ENCODE measurements at regions not wholly inside any gene's neighbourhood (a gene's known extent, or its start where the extent isn't known, plus 50 kb on each side); places are given as distances from the start of the nearest gene placed in this dataset.

DNA sequence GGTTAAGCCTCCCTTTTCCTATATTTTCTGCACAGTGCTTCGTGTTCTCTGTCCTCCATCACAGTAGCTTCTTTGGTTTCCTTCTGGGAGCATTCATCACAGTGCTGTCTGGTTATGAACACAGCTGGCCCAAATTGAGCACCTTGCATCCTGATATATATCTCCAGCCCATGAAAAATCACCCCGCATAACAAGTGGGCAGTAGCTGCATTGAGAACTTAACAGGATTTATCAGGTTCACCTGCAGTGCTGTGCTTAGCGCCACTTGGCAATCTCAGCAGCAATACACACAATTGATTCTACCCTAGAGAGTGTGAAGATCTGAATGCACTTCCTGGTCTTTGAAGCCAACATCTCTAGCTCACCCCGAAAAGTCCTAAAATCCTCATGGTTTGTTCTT, 408.0 kb downstream of the RNF144A start:
- no peaks in the 10 kb centered on the region for H3K9me3 ChIP-seq
- no peak overlapping the region for H3K4me3 ChIP-seq
- no peak overlapping the region for H3K27ac ChIP-seq
- ATAC-seq (ENCODE audit: insufficient number of reproducible peaks, low FRiP score, low read depth) (no peak), DNase-seq (ENCODE audit: low spot score) (no peak)
- TF ChIP-seq, protein P1, sequence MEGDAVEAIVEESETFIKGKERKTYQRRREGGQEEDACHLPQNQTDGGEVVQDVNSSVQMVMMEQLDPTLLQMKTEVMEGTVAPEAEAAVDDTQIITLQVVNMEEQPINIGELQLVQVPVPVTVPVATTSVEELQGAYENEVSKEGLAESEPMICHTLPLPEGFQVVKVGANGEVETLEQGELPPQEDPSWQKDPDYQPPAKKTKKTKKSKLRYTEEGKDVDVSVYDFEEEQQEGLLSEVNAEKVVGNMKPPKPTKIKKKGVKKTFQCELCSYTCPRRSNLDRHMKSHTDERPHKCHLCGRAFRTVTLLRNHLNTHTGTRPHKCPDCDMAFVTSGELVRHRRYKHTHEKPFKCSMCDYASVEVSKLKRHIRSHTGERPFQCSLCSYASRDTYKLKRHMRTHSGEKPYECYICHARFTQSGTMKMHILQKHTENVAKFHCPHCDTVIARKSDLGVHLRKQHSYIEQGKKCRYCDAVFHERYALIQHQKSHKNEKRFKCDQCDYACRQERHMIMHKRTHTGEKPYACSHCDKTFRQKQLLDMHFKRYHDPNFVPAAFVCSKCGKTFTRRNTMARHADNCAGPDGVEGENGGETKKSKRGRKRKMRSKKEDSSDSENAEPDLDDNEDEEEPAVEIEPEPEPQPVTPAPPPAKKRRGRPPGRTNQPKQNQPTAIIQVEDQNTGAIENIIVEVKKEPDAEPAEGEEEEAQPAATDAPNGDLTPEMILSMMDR (IDR thresholded peaks at IDR 0.05): no peak
- H3K27me3 ChIP-seq (replicated peaks; ENCODE audit: insufficient read depth): no peaks in the 10 kb centered on the region
- H3K36me3 ChIP-seq: no peaks in the 10 kb centered on the region
- no peaks in the 10 kb centered on the region for H3K4me1 ChIP-seq (ENCODE audit: control insufficient read depth in 1 of 2, low read depth in 2 of 2)

GRCh38 chr2:7329465-7329864, 412.3 kb downstream of the RNF144A start:
- Histone ChIP-seq H3K27me3 (replicated peaks; ENCODE audit: insufficient read depth) (no peaks in the 10 kb centered on the region), H3K4me1 (ENCODE audit: control insufficient read depth in 1 of 2, low read depth in 2 of 2) (no peaks in the 10 kb centered on the region), H3K27ac (no peak overlapping the region), H3K36me3 (no peaks in the 10 kb centered on the region), H3K4me3 (no peak overlapping the region), H3K9me3 (no peaks in the 10 kb centered on the region)
- DNase-seq (ENCODE audit: low spot score): no peak
- no peak for ATAC-seq (ENCODE audit: insufficient number of reproducible peaks, low FRiP score, low read depth)
- TF ChIP-seq, protein P1 (IDR thresholded peaks at IDR 0.05): no peak

DNA sequence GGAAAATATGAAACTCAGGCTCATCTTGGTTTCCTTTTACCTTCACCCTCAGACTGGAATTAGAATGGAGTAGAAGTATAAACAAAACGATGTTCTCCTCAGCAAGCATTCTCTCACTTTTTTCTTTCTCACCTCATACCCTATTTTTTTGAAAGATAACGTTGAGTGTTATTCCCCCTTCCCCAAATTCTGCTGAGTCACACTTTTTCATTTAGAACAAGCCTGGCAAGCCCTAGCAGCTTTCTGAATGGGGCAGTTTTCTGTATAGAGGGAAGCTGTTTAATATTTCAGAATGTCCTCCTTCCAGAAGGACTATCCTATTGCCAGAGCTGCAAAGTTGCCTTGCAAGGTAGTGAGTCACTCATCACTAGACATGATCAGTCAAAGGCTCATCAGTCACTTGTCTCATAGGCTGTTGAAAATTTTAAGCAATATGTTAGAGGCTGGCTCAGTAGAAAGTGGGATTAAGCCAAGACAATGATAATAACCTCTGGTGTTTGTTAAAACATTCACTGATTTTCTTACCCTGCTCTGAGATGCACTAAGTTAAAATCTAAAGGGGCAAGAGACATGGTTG, 416.1 kb downstream of the RNF144A start:
- DNase-seq (ENCODE audit: low spot score): no peak
- no peak for ATAC-seq (ENCODE audit: insufficient number of reproducible peaks, low FRiP score, low read depth)
- Histone ChIP-seq H3K9me3 (no peaks in the 10 kb centered on the region), H3K27me3 (replicated peaks; ENCODE audit: insufficient read depth) (no peaks in the 10 kb centered on the region), H3K4me1 (ENCODE audit: control insufficient read depth in 1 of 2, low read depth in 2 of 2) (no peaks in the 10 kb centered on the region), H3K27ac (no peak overlapping the region), H3K36me3 (no peaks in the 10 kb centered on the region), H3K4me3 (no peak overlapping the region)
- TF ChIP-seq, protein P1 (IDR thresholded peaks at IDR 0.05): no peak

- Histone ChIP-seq H3K27ac (no peak overlapping the region), H3K27me3 (replicated peaks; ENCODE audit: insufficient read depth) (no peaks in the 10 kb centered on the region), H3K36me3 (no peaks in the 10 kb centered on the region), H3K4me1 (ENCODE audit: control insufficient read depth in 1 of 2, low read depth in 2 of 2) (no peaks in the 10 kb centered on the region), H3K4me3 (no peak overlapping the region), H3K9me3 (no peaks in the 10 kb centered on the region)
- TF ChIP-seq, protein P1 (IDR thresholded peaks at IDR 0.05): no peak
- DNase-seq (ENCODE audit: low spot score) (no peak), ATAC-seq (ENCODE audit: insufficient number of reproducible peaks, low FRiP score, low read depth) (no peak)
Observed at GRCh38 chr2:7333960-7334493, 416.8 kb downstream of the RNF144A start.

DNA sequence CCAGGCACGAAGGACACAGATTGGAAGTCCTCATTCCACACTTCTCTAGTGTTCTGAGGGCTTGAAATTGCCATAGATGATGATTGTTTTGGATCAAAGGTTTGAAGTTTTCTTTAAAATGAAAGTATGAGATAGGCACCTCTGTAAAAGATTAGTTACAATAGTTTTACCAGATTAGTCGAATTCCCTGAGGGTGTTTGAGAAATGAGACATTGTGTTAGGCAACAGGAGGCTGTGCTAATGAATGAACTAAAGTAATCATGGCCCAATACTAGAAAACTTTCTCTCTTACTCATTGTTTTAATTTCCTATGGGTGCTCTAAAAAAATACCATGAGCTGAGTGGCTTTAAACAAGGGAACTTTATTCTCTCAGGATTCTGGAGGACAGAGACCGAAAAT, 421.7 kb downstream of the RNF144A start:
- H3K27ac ChIP-seq: no peak overlapping the region
- DNase-seq (ENCODE audit: low spot score): no peak
- no peaks in the 10 kb centered on the region for H3K27me3 ChIP-seq (replicated peaks; ENCODE audit: insufficient read depth)
- no peaks in the 10 kb centered on the region for H3K4me1 ChIP-seq (ENCODE audit: control insufficient read depth in 1 of 2, low read depth in 2 of 2)
- H3K4me3 ChIP-seq: no peak overlapping the region
- H3K9me3 ChIP-seq: no peaks in the 10 kb centered on the region
- H3K36me3 ChIP-seq: no peaks in the 10 kb centered on the region
- ATAC-seq (ENCODE audit: insufficient number of reproducible peaks, low FRiP score, low read depth): no peak
- TF ChIP-seq, protein P1 (IDR thresholded peaks at IDR 0.05): no peak

Measured in thoracic aorta (tissue), 2 donors.